GM21576 (cell line): ENCODE measurements at regions not wholly inside any gene's neighbourhood (a gene's known extent, or its start where the extent isn't known, plus 50 kb on each side); places are given as distances from the start of the nearest gene placed in this dataset.
"Not testable (repeated sequence)": the region's sequence is repeated elsewhere in the genome, so short reads cannot be mapped to it uniquely, and the experiment has no call there.

Experiments used
- ATAC-seq: cut with Tn5 transposase; IDR thresholded peaks from one replicate; pipeline ENCODE4 v1.9.1; 2021; ENCODE audit warnings: mild to moderate bottlenecking, moderate library complexity; ENCODE audit not compliant: unreplicated experiment

GRCh38 chr2:187075671-187076070, 226.7 kb upstream of the ZSWIM2 start:
- ATAC-seq, result no peak

- ATAC-seq, result no peak
Measured at GRCh38 chr2:187075199-187075635, 226.2 kb upstream of the ZSWIM2 start.

GRCh38 chr2:187058198-187058597, 209.2 kb upstream of the ZSWIM2 start:
- no peak for ATAC-seq

- no peak for ATAC-seq
Measured at GRCh38 chr2:187057466-187057865, 208.5 kb upstream of the ZSWIM2 start.

GRCh38 chr2:187056416-187057334, 207.7 kb upstream of the ZSWIM2 start:
- no peak for ATAC-seq

- no peak for ATAC-seq
Measured at GRCh38 chr2:187055463-187055862, 206.5 kb upstream of the ZSWIM2 start.

- no peak for ATAC-seq
Measured at GRCh38 chr2:187054501-187055319, 205.7 kb upstream of the ZSWIM2 start.

GRCh38 chr2:187051350-187051749, 202.4 kb upstream of the ZSWIM2 start:
- ATAC-seq, result peak; percentile 82

GRCh38 chr2:187050409-187050998, 201.5 kb upstream of the ZSWIM2 start:
- no peak for ATAC-seq

GRCh38 chr2:187037310-187037709, 188.3 kb upstream of the ZSWIM2 start:
- no peak for ATAC-seq

GRCh38 chr2:187034434-187034833, 185.5 kb upstream of the ZSWIM2 start:
- no peak for ATAC-seq

- no peak for ATAC-seq
Measured at GRCh38 chr2:187024739-187025138, 175.8 kb upstream of the ZSWIM2 start.

GRCh38 chr2:187023996-187024395, 175.0 kb upstream of the ZSWIM2 start:
- ATAC-seq, result not testable (repeated sequence)

GRCh38 chr2:187017438-187017837, 168.5 kb upstream of the ZSWIM2 start:
- no peak for ATAC-seq

GRCh38 chr2:187013058-187013457, 164.1 kb upstream of the ZSWIM2 start:
- no peak for ATAC-seq

GRCh38 chr2:187011206-187011832, 162.3 kb upstream of the ZSWIM2 start:
- no peak for ATAC-seq

- no peak for ATAC-seq
Measured at GRCh38 chr2:187009483-187010239, 160.7 kb upstream of the ZSWIM2 start.

GRCh38 chr2:187008111-187008510, 159.1 kb upstream of the ZSWIM2 start:
- ATAC-seq, result no peak

- no peak for ATAC-seq
Measured at GRCh38 chr2:187003611-187004010, 154.6 kb upstream of the ZSWIM2 start.

- ATAC-seq, result no peak
Measured at GRCh38 chr2:187003038-187003554, 154.1 kb upstream of the ZSWIM2 start.
